SK-N-MC (cell line): ENCODE measurements at regions not wholly inside any gene's neighbourhood (a gene's known extent, or its start where the extent isn't known, plus 50 kb on each side); places are given as distances from the start of the nearest gene placed in this dataset.
"Not testable (repeated sequence)": the region's sequence is repeated elsewhere in the genome, so short reads cannot be mapped to it uniquely, and the experiment has no call there.

Experiments
- EZH2 ChIP-seq: fragments of 200-600 bp; sonication (generic); IDR thresholded peaks from one replicate; pipeline ENCODE4 v1.6.1; 2017; ENCODE audit warnings: antibody characterized with exemption
- POLR2AphosphoS5 ChIP-seq: IDR thresholded peaks from 2 replicates; pipeline ENCODE4 v1.6.1; 2012; ENCODE audit warnings: mild to moderate bottlenecking, low read depth, low read length, borderline replicate concordance

- not testable (repeated sequence) for TF ChIP-seq POLR2AphosphoS5, EZH2
Observed at GRCh38 chr11:94238774-94239173, 65.6 kb upstream of the IZUMO1R start.
